C4-2B (cell line): ENCODE measurements at regions not wholly inside any gene's neighbourhood (a gene's known extent, or its start where the extent isn't known, plus 50 kb on each side); places are given as distances from the start of the nearest gene placed in this dataset.

Source experiments
- ZFX ChIP-seq: fragments of 450-650 bp; IDR thresholded peaks from 2 replicates; pipeline ENCODE4 v1.6.1; 2017
- TF ChIP-seq, protein P1 (sequence below): fragments of 450-650 bp; conservative IDR thresholded peaks from 2 replicates; pipeline ENCODE4 v1.5.1; 2017; ENCODE audit warnings: mild to moderate bottlenecking

DNA sequence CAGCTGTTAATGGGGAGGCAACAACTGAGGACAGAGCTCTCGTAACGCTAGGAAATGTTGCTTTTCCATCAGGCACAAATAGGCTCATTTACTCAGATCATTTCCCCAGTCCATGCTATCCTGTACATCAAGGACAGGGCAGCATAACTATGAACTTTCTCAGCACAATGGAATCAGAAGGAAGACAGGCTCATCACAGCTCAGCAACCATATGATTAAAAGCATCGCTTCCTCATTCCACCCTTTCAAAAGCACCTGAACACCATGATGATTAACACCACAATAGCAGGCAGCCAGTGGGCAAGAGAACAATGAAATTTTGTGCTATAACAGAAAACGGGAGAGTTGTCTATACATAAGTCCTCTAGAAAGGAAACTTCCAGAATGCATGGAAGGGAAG lies 297.8 kb downstream of the ZNF674 start:
- TF ChIP-seq, protein P1, sequence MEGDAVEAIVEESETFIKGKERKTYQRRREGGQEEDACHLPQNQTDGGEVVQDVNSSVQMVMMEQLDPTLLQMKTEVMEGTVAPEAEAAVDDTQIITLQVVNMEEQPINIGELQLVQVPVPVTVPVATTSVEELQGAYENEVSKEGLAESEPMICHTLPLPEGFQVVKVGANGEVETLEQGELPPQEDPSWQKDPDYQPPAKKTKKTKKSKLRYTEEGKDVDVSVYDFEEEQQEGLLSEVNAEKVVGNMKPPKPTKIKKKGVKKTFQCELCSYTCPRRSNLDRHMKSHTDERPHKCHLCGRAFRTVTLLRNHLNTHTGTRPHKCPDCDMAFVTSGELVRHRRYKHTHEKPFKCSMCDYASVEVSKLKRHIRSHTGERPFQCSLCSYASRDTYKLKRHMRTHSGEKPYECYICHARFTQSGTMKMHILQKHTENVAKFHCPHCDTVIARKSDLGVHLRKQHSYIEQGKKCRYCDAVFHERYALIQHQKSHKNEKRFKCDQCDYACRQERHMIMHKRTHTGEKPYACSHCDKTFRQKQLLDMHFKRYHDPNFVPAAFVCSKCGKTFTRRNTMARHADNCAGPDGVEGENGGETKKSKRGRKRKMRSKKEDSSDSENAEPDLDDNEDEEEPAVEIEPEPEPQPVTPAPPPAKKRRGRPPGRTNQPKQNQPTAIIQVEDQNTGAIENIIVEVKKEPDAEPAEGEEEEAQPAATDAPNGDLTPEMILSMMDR: no peak
- TF ChIP-seq ZFX: no peak
